Fibroblast of skin of left quadriceps (primary cell): ENCODE measurements at regions not wholly inside any gene's neighbourhood (a gene's known extent, or its start where the extent isn't known, plus 50 kb on each side); places are given as distances from the start of the nearest gene placed in this dataset.

Source experiments
- DNase-seq, 2 experiments: peaks; one replicate each; pipeline ENCODE4 v3.0.0-alpha.2; 2013; ENCODE audit warnings: low read depth in 2 of 2

DNA sequence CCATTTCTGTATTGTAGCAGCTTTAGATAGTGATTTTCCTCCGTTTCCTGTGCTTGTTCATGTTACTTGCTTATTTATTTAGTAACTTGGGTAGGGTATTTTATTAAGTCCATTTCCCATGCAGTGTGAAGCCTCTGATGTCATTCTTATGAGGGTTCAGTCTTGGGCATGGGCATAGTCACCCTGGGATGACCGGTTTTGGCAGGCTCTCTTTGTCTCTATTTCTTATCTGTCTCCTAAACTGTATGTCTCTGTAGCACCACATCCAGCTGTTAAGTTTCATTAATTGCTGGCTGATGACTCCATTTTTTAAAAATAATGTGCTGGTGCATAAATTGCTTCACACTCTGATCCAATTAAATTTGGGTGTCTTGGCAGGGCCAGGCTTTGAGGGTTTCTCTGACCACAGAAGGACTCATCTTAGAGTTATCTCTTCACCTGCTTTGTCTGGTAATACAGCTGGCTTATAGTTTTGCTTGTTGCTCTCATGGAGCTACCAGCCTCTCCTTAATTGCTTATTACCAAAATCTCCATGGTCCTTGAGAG, 173.3 kb upstream of the VLDLR start:
- DNase-seq, result no peak

DNA sequence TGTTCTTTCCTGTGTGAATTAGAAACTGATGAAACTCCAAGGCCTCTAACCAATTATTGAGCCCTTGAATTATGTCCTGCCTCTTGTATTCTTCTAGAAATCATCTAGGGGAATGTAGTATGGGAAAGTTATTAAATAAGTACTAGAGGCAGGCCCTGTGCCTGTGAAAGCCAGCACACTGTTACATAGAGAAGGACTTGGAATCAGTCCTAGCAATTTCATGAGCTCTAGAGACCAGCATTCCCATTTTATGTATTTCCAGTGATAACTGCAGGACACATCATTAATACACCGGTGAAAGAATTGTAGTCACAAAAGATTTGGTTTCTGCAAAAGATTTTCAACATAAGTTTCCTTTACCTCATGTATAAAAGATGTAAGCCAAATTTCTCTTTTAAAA, 168.5 kb upstream of the VLDLR start:
- no peak for DNase-seq

DNA sequence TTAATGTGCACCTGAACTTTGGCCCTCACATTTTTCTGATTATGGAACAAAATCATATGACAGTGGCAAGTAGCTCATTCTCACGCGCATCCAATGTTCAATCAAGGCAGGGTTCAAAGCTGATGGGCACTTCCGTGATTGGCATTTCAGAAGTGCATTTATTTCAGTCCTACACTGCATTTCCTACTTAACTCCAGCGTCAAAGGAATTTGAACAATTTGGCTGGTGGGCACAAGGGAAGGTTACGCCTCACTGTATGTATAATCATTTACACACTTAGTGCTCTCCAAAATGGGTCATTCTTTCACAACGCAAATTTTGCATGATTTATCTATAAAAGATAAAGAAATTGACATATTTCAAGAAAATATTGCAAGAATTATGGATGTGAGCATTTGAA, 167.9 kb upstream of the VLDLR start:
- no peak for DNase-seq

DNA sequence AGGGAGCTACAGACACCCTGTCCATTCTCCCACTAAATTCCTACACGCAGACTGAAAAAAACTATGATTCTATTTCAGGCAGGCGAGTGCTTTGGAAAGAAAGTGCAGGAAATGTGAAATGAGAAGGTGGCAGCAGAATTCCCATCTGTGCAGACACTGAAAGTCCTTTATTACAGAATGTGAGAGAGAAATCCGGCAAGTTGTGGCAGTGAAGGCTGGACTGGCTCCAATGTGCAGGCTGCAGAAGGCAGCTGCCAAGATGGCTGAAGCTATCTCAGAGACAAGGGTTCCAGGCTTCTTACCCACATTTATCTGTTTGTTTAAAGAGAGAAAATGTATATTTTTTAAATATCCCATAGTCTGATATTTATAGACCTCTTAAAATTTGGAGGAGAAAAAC, 161.8 kb upstream of the VLDLR start:
- no peak for DNase-seq

DNA sequence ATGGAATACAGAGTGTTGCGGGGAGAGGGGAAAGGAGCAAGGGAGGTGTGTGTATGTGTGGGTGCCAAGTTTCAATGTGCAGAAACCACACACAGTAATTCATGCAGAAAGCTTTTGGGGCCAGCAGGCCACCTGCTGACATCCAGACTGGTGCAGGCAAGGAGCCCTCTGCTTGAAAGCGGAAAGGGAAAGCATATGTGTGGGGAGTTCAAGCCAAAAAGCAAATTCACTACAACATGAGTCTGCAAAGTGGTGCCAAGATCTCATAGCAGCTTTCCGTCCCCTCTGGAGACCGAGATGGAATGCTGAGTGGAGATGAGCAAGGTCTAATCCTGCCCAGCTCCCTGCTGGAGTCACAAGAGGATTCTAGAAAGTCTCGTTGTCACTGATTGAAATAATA, 159.7 kb upstream of the VLDLR start:
- DNase-seq, result peak; percentile 15 to 28

DNA sequence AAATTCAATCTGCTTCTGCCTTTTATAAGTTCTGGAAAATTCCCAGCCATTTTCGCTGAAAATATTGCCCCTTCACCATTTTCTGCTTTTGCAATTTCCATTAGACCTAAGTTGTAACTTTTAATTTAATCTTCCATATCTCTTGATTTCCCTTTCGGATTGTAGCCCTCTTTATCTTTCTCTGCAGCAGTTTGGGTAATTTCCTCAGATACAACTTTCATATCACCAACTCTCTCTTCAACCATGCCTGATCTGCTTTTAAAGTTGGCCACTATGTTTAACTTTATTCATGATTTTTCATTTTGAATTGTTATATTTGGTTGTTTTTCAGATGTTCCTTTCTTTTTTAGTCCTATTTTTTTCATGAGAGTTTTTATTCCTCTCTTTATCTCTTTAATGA, 157.0 kb upstream of the VLDLR start:
- no peak for DNase-seq

DNA sequence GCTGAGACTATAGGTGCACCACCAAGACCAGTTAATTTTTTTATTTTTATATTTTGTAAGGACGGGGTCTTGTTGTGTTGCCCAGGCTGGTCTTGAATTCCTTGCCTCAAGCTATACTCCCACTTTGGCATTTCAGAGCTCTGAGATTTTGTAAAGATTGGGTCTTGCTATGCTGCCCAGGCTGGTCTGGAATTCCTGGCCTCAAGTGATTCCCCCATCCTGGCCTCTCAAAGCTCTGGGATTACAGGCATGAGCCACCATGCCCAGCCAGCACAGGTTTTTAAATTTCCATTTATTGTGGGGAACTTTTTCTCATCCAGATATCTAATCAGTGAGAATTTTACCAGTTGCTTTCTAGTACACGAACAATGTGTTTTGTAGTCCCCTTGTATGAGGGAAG, 156.1 kb upstream of the VLDLR start:
- DNase-seq, result no peak

DNA sequence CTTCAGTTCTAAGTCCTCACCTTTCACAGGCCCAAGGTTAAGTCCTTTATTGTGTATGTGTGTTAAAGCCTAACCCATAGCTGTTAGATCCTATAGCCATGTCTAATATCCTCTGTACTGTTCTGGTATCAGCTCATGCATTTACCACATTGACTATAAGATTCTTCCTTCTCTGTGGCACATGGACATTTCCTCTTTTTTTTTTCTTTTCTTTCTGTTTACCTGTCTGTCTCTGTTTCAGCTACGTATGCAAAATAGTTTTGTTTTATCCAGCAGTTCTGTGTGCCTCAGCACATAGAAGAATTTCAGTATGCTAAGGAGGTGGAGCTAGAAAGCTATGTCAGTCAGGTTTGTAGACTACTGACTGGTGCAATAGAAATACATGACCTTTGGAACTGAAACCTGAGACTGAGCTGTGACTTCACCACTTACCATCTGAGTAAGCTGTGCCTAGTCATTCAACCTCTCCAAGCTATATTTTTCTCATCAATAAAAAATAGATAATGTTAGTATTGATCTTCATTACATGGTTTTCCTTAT, 155.6 kb upstream of the VLDLR start:
- no peak for DNase-seq

DNA sequence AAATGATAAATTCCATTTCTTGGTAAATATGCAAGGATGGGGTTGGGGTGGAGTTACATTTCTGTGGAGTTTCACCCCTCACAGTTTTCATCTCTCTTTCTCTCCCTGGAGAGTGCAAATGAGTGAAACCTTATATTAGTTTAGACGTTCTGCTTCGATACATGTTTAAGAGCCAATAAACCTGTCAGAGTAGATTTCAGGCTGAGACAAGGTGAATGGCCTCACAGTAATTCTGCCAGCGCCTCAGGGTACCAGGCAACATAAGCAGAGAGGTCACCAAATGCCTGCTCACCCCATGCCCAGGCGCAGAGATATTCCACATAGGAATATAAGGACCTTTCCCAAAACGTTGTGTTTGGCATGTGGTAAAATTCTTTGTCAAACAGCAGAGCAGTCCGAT, 154.9 kb upstream of the VLDLR start:
- DNase-seq, result no peak

DNA sequence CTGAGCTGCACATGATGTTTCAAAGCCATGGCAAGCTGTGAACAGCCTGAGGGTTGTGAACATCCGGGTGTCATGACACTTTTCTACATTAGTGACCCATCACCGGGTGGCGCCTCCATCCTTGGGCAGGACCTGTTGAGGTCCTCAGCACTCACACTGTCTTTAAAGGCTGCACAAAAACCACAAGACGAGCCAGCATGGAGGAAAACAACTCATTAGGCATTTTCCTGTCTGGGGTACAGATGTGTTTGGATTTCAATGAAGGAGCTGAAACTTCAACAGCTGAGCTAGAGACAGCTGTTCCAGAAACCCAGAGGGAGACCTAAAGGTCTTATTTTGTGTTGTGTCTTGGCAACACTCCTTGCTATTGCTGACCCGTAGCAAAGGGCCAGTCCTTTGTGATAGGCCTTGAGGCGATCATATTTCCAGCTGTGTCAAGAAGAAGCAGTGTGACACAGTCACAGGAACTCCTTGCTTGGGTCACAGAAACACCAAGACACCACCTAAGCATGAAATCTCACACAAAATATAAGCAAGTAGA, 151.8 kb upstream of the VLDLR start:
- no peak for DNase-seq

DNA sequence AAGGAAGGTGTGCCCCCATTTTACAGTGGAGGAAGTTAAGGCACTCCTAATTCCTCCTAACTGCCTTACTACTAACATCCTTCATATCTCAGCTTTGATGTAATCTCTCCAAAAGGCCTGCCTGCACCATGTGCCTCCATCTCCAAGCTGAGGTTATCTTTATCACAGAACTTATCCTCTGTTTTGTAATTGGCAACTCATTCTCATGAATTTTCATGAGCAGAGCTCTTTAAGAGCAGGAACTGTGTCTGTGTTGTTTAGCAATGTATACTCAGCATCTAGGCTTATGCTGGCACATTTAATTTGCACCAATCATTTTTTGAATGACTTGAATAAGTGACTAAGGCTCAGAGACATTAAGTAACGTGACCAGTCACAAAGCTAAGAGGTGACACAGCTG, 147.9 kb upstream of the VLDLR start:
- DNase-seq, result no peak

DNA sequence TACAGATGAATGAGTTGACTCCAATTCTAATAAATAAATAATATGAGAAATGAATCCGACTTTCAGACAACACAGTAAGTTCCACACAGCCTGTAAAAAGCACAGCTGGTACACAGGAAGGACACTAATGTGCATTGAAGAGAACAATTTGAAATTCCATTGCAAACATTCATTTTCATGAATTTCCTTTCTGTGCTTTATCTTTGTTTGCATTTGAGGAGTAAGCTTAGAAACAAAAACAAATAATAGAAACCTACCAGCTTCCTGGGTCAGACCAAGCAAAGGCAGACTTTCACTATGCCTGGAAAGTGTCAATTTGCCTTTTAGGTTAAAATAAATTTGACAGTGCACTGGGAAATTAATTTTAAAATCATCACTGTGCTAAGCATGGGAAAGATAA, 143.8 kb upstream of the VLDLR start:
- DNase-seq, result no peak

DNA sequence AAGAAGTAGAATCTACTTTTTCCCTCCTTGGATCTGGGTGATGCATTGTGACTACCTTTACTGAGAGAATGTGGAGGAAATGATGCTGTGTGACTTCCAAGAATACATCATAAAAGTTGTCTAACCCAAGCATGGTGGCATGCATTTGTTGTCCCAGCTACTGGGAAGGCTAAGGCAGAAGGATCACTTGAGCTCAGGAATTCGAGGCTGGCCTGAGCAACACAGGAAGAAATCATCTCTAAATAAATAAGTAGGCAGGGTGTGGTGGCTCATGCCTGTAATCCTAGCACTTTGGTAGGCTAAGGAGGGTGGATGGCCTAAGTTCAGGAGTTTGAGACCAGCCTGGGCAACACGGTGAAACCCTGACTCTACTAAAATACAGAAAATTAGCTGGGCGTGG, 143.2 kb upstream of the VLDLR start:
- DNase-seq, result no peak

DNA sequence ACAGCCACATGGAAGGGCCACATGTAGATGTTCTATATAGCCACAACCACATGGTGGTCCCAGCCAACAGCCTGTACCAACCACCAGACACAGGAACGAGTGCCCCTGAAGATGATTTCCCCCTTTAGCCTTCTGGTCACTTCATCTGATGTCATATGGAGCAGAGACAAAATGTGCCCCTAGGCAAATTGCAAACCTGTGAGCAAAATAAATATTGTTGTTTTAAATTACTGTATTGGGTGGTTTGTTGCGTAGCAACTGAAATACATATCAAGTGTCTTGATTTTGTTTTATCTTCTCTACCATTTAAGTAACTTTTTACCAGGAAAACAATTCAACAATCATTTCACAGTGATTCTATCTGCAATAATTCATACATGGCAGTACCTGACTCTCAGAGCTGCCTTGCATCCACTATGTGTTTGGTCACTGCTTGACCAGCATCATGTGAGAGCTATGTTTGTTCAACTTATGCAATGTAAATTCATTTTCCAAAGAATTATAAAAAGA, 142.5 kb upstream of the VLDLR start:
- DNase-seq, result no peak

DNA sequence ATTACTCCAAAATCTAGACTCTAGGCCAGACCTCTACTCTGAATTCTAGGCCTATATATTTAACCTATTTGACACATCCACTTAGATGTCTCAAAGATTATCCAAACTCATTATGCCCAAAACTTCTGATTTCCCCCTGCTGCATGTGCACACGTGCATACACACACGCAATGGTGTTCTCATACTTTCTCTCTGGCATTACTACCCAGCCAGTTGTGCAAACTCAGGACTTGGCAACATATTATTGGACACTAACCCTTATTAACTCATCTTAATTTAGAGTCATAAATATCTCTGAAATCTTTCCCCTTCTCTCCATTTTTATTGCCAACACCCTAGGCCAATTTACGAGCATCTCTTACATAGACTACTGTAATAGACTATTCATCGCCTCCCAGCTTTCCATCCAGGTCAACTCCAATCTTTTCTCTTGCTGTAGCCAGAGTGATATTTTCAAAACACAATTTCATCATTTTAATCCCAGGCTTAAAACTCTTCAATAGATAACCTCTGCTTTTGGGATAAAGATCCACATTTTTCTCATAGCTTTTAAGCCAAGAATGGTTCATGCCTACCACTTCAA, 141.2 kb upstream of the VLDLR start:
- DNase-seq, result no peak

DNA sequence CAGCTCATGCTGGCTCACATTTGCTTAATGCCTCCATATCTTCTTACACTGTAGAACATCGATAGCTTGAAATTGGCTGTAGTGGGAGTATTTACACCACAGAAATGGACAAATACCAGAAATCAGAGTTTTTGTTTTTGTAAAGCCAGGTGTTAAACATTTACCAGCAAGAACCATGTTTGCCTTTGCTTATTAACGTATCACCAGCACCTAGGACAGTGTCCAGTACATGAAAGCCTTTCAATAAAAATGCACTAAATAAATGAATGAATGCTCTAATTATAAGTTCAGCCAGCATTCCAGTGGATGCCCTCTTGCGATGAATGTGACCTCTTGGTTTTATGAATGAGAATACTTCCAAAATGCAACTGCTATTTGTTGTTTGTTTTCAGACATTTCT, 140.4 kb upstream of the VLDLR start:
- no peak for DNase-seq

DNA sequence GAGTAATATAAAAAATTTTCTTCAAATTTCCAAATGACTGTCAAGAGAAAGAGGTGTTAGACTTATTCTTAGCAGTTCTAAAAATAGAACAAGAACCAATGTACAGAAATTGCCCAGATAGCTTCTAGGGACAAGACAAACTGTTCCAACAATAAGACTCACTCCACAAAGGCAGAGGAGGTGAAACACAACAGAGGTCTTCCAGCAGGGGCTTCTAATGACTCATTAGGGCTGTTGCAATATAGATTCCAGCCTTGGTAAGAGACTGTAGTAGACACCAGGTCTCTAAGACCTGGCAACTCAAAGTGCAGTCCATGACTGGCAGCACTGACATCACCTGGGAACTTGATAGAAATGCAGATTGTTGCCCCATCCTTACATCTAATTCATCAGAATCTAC, 134.6 kb upstream of the VLDLR start:
- DNase-seq, result no peak

DNA sequence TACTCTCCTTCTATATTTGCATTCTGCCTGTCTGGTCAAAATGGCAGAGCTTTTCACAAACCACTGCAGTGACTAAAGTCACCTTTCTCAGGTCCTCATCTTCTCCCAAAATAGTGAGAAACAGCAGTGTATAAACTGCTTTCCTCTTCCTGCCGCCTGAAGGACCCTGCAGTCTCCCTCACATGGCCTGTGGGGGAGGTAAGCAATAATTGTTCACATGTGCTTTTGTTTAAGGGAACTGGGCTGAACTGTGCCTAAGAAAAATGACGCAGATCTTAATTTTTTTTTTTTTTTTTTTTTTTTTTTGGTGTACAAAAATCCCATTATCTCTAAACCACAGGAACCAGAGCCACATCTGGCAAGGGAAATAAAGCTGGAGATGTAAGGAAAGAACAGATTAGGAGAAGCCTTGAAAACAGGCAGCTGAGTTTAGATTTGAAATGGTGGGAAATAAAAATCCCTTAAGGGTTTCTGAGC, 131.7 kb upstream of the VLDLR start:
- peak; percentile 89 to 91 for DNase-seq

DNA sequence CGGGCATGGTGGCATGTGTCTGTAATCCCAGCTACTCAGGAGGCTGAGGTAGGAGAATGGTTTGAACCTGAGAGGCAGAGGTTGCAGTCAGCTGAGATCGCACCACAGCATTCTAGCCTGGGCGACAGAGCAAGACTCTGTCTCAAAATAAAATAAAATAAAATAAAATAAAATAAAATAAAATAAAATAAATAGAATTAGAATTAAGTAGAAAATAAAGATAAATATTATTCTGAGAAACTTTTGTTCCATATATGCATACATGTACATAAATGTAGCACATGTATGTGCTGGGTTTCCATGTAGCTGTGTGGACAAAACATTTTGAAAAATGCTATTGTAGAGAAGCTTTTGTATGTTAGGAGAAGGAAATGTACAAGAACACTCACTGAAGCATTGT, 129.4 kb upstream of the VLDLR start:
- DNase-seq, result no peak

DNA sequence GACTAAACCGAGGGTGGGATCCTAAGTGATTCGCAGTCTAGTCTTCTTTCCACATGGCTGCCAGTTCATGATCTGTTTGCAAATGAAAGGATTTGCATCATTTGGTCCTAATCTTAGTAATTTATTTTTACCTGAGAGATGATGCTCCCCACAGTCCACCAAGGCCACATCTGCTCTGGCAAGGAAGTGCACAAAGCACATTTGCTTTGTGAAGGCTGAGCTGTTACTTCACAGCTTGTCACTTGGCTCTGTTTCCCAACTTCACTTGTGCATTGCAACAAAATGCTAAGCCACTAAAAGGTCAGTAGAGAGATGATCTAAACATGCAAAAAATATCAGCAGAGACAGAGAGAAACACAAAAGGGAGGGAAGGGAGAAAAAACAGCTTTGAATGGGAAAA, 128.5 kb upstream of the VLDLR start:
- DNase-seq, result no peak

DNA sequence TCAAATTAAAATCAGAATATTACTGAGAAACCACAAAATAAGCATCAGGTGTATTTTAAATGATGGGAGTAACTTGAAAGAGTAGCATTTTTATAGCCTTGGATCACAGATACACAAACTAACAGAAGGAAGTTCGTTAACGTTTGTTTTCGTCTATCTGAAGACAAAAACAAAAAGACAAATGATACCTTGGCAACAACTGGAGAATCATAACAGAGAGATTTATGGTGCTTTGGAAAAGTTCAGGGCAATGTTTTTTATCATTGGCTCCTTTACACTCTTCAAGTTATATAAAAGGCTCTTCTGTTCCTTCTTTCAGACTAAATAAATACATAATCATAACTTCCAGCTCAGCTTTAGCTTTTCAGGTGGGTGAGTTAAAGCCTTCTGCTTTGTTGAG, 128.1 kb upstream of the VLDLR start:
- no peak for DNase-seq

DNA sequence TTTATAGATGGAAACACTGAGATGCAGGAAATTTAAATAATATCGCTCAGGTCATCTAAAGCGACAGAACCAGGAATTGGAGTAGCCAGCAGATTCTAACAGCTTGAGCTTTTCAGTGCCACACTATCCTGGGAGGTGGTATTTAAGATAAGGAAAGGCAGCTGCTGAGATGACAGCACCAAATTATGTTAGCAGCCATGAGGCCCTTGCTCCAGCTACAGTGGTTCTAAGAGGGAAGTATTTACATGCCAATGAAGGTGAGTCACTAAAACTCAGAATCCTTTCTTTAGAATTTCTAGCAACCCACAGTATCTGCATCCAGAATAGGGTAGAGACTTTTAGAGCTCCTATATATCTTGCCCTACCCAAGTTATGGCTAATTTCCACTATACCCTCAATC, 127.0 kb upstream of the VLDLR start:
- peak; percentile 47 to 54 for DNase-seq

DNA sequence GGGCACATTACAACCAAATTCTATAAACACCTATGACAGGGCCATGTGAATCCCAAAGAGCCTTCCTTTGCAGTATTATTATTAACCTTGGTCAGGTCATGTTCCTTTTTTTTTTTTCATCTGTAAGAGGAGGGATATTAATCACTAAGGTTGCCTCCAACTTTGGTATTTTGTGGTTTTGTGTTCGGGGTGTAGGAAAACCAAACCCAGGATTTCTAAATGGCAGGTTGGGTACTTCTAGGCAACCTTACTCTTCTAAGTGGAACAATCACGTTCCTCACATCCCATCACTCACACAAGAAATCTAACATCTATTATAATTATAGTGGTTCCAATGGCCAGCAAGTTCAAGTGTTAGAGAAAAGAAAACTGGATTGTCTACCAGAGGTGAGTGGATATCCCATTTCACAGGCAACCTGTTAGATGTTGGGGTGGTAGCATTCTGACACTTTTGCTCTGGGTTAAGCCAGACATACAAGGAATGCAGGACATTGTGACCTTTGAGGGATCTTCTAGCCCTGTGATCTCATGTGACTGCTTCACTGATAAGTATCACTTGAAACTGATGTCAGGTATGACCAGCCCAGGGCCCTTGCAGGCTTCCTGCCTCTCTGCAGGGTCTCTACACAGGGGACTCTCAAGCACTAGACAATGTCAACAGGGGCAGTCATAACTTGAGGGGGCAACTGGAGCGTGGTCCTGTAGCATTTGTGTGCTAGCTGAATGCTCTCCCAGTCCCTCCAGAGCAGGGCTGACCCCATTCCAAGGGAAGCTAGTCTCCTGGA, 126.2 kb upstream of the VLDLR start:
- DNase-seq, result no peak
